ENCODE measurements at regions not wholly inside any gene's neighbourhood (a gene's known extent, or its start where the extent isn't known, plus 50 kb on each side); places are given as distances from the start of the nearest gene placed in this dataset.

DNA sequence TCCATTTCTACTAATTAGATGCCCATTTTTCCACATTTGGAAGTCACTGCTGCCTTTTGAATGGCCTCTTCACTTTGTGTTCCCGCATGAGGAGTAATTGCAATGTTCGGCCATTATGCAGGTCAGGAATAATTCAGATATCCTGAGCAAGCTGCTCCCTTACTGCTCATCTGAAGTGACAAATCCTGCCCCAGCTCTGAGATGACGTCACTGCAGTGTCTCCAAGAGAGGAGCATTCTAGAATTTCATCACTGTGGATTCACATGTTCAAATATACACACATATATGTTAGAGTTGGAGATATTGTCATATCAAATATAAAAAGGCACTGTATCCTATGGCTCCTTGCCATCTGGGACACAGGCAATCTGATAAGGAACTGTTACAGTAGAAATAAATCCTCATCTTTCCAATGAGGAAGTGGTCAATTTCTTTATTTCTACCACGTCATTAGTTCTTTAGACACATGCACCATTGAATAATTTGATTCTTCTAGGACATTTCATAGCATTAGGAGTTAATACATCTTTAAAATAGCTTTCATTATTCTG, 706.9 kb upstream of the TENM3 start:
- no peak for DNase-seq (ENCODE audit: low read depth in 2 of 2)

DNA sequence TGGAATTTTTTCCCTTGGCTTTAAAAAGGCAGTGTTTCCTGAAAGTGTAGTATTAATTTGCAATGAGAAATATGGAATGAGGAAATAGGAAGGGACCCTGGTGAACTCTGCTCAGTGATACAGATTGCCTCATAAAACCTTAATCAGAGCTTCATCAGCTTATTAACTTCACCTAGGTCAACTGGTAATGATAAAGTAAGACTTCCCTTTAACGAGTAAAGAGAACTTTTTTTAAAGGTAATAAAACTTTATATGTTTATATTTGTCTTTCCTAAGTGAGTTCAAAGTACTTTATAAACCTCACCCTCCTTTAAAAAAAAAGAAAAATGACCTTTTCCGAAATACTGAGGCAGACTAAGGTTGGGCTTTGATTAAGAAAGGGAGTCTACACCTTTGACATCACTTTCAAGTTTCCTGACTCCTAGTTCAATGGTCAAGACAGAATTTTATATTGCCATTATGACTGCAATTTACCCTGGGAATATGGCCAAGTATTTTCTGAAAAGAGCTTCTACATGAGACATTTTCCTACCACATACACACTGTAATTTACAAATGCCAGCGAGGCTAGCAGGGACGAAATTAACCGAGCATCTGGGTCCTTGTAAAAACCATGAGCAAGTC, 706.3 kb upstream of the TENM3 start:
- DNase-seq (ENCODE audit: low read depth in 2 of 2) = no peak

DNA sequence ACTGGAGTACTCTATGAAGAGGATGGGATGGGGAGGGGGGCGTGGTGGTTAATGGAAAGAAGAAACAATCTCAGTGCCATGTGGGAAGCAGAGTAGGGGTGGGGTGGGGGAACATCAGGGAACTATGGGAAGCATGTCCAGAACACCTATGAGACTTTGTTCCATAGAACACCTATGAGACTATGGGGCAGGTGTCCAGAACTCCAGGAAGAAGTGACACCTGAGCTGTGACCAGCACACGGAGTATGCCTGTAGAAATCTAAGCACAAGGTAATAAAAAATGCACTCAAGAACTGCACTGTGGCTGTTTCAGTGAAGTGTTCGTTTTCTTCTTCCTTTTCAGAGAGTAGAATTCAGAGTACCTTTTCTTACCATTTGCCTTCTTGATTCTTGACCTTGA, 704.8 kb upstream of the TENM3 start:
- no peak for DNase-seq (ENCODE audit: low read depth in 2 of 2)

DNA sequence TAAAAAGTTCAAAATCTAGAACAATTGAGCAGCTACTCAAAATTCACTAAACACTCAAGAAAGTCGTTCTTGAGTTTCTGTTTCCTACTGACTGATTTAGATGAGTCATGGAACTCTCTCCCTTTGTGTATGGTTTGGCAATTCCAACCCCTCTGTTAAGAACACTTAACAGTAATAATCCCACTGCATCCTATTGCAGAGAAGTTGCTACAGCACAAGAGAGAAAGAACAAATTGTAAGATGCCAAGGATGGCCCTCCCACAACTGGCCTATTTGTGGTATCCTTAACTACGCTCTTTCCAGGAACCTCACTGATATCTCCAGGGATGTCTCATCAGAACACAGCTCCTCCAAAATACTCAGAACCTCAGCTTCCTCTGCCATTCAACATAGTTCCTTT, 701.8 kb upstream of the TENM3 start:
- DNase-seq (ENCODE audit: low read depth in 2 of 2) = no peak

DNA sequence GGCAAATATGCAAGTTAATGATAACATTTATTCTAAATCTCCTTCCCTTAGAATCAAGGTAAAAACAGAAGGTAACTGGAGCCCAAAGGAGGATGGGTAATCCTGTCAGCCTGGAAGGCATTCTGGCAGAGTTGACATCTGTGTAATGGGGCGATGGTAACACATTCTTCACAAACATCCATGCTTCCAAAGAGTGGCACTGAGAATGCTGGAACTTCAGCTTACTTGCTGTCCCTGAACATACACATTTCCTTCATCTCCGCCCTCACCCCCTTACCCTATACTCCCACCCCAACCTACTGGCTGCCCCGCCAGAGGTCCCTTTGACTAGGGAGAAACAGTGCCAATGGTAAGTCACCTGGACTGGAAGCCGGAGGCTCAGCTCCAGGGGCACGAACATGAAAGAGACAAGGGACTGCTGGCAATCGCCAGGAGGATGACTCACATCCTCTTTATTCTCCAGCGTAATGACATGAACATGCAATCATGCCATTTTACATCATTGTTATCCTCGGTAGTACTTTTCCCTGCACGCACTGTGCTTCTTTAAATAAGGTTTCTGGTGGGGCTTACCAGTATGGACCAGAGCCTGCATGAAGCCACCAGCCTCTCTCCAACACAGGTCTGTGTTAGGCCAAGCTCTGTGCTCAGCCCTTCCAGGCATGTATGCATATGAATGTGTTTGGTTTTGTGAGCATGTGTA, 694.2 kb upstream of the TENM3 start:
- DNase-seq (ENCODE audit: low read depth in 2 of 2) = no peak

DNA sequence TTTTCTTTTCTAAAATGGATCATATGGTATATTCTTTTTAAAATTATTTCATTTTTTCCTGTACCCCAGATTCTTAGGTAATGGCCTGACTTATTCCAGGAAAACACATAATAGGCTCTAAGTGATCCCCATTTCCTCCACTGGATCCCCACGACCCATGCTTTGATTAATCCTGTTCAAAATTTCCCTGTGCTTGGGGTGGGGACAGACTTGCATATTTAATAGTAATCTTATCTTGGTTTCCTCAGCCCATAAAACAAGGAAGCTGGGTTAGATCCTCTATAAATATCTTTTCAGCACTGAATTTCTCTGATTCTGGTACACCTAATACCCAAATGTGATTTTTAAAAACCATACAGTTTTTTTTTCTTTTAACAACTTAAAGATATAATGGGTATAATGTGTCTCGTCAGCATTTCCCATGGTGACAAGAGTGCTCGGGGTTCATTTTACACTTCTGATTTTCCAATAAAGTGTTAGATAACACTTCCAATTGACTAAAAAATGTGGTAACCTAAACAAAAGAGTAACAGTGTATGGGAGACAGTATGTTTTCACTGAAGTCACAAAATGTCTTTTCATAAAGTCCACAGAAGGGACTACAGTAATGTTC, 693.5 kb upstream of the TENM3 start:
- DNase-seq (ENCODE audit: low read depth in 2 of 2) = no peak

DNA sequence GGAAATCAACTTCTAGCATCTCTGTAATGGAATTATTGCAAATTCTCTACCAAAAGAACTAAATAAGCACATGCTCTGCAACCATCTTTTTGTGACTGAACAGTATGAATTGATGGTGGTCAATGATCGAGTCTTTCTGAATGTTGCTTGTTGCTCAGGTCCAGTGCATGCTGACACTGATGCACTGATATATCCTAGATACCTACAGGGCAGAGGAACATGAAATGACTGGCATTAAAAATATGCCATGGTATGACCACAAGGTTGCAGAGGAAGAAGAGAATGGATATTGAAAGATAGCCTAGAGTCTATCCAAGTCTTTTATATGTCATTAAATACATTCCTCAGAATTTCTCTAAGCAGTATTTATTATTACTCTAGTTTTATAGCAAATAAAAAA, 692.8 kb upstream of the TENM3 start:
- no peak for DNase-seq (ENCODE audit: low read depth in 2 of 2)

DNA sequence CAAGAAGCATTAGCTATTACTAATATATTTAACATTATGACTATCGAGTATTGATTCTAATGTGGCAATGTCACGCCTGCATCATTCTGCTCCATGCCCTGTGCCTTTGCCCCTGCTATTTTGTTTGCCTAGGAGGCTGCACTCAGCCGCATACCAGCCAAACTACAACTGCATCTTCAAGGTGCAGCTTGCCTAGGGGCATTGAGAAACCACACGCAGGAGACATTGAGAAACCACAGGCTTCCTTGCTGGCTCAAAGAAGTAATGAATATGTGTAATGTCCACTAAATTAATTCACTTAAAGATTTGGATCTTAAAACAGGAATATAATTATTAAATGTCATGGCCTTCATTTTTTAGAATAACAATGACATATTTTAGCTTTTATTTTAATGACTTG, 683.6 kb upstream of the TENM3 start:
- DNase-seq (ENCODE audit: low read depth in 2 of 2) = no peak

DNA sequence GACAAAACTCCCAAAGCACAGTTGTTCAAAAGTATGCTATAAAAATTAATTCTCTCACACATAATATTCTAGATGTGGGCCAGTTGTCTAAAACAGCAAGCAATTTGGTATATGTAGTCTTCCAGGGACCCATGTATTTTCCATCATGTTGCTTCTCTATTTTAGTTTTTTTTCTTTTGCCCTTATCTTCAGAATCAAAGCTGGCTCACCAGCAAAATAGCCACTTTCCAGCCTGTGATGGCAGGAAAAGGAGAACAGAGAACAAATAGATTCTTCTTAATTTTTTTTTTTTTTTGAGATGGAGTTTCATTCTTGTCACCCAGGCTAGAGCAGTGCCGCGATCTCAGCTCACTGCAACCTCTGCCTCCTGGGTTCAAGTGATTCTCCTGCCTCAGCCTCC, 680.8 kb upstream of the TENM3 start:
- DNase-seq (ENCODE audit: low read depth in 2 of 2) = no peak

DNA sequence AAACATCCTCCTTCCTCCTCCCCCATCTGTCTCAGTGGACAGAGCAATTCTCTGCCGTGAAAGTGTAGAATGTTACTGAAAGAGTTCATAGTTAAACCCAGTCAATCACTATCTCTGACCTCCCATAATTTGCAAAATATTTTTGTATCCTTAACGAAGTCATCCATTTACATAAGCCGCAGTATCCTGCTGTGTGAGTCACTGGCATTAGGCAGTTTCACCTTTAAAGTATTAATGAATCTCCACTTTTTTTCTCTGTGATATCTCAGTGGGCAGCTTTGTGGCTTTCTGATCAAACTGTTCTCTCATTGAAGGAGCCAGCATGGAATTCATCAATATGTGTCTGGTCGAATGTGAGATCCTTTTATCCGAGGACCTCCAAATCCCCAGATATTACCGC, 678.6 kb upstream of the TENM3 start:
- no peak for DNase-seq (ENCODE audit: low read depth in 2 of 2)

DNA sequence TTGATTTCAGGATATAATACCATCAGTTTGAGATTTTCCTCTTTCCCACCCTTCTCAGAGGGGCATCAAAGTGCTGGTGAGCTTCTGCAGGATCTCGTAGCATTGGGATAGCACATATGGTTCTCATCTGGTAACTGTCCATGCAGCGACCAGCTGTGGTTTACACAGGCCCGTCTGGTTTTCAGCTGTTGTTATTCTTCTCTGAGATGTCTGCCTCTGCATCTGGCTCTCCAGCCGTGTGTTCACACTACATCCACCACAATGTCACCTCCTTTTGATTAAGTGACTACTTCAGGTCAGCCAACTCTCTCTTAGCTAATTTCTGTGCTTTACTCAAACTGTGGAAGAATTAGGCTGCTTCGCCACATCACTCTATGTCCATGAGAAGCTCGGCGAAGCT, 676.7 kb upstream of the TENM3 start:
- DNase-seq (ENCODE audit: low read depth in 2 of 2) = no peak

DNA sequence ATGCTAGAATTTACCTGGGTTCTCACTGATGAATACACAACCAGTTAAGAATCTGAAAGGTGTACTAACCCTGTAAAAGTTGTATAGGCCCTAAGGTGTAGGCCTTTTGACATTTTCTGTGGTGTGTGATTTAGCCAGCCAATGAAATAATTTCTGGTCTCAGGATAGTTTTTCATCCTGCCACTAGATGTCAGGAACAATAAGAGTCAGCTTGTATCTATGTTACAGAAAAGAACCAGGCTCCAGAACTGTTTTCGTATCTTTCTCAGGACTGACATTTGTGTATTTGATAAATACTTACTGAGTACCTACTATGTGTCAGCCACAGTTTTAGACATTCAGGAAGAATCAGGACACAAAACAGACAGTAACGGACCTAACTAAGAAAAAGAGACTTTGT, 673.6 kb upstream of the TENM3 start:
- DNase-seq (ENCODE audit: low read depth in 2 of 2) = no peak

DNA sequence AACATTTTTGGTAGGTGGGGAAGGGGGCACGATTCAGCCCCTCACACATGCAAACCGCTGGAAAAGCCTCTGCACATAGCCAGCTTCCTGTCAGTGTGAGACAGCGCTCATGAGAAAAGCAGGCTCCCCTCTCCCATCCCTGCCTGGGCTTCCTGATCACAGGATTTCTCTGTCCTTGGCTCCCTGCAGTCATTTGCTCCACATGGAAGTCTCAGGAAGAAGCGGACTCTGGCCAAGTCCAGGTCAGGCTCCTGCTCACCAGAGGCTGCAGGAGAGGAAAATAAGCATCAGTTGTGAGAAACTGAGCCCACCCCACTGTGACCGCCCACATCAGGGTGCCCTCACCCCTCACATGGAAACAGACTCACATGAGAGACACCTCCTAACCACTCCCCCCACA, 664.3 kb upstream of the TENM3 start:
- DNase-seq (ENCODE audit: low read depth in 2 of 2) = no peak

DNA sequence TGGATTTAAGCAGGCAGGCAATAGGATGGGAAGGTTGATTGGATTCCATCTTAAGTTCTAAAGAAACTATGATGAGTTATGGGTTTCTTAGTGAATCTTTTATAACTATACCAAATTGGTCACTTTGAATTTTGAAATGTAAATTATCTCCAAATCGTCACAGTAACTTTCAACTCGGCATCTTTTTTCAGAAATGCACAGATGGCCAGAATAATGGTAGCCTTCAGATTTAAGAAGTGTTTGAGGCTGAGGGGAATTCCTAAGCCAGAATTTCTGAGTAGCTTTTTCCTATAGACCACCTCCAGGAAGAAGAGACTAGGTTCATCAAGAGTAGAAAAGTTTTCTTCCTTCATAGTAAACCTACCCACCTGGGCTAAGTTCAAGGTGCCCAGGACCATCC, 663.7 kb upstream of the TENM3 start:
- DNase-seq (ENCODE audit: low read depth in 2 of 2) = no peak

DNA sequence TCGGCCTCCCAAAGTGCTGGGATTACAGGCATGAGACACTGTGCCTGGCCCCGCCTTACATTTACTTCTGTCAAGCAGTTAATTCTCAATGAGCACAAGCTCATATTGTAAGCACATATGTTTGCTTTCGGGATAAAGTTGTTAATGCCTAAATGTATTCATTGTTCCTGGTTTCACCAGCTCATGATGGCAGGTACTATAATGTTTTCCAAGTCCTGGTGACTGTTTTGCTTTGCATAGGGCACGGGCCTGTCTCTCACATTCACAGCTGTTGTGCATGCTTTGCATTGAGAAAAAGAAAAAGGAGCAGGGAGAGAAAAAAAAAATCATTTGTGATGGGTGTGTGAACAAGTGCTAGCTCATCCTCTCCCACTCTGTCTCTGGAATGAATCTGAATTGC, 661.2 kb upstream of the TENM3 start:
- no peak for DNase-seq (ENCODE audit: low read depth in 2 of 2)

DNA sequence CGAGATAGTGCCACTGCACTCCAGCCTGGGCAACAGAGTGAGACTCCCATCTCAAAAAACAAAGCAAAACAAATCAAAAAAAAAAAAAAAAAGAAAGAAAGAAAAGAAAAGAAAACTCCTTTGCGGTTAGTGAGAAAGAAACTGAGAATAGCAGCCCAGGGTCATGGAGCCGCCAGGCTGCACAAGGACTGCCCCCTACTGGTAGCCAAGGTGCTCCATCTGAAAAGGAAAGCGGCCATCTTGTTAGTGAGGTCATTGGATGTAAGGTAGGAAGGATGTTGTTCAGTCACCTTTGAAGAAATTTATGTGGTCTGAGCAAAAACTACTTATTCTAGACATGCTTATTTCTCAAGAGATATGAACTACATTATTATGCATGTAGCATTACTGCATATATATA, 660.6 kb upstream of the TENM3 start:
- no peak for DNase-seq (ENCODE audit: low read depth in 2 of 2)

DNA sequence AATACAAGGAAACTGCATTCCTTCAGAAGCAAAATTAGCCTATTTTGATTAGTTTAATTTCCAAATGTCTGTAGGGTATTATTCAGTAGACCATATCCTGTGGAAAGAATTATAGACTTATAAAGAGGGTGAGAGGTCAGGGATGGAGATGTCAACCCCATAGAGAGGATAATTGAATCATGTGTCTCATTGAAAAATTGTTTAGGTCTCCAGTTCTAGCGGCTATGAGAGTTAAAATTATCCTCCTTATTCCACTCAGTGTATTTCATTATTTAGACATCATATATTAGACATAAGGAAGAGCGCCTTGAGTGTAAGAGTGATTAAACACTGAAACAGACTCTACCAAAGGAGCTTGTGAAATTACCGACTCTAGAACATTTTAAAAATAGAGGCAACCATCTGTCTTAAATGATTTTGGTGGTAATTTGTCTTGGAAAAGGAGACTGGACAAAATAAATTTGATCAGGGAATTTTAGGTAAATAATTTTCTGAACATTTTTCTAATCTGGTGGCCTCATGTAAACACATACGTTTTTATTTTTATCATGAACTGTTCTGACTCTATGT, 654.4 kb upstream of the TENM3 start:
- DNase-seq (ENCODE audit: low read depth in 2 of 2) = no peak

DNA sequence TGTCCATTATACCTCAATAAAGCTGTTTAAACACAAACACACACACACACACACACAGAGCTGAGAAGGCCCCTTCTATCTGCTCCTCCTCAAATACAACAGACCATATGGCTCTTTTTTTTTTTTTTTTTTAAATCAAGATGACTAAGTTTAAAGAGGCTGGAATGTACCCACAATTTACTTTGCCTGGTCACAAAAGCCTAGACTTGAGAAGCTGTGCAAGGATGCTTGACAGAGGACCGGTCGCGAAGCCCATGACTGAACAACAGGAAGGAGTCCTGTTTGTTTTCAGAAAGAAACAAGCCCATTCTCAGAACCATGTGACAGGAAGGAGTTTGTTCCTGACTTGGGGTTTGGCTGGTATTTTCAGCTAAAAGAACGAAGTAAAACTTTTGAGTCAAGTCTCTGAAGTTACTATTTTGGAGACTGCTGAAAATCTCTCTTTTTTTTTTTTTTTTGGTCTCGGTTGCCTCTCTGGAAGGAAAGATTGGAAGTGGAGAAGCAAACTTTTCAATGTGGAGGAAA, 650.9 kb upstream of the TENM3 start:
- DNase-seq (ENCODE audit: low read depth in 2 of 2) = no peak

DNA sequence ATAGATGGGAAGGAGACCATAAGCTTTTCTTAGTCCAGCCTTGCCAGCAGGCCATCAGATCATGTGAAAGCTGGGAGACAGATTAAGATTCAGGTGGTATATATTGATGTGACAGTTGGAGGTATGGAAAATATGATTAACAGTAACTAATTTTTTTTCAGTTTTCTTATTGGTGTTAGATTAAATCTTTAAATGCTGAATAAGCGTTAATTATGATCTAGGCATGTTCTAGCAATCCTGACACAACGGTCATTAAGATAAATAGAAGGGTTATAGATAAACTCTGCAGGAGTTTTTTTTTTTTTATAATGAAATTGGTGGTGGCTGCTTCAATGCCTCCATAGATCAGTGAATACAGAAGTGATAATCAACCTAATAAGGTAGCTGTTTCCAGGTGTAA, 649.5 kb upstream of the TENM3 start:
- no peak for DNase-seq (ENCODE audit: low read depth in 2 of 2)

DNA sequence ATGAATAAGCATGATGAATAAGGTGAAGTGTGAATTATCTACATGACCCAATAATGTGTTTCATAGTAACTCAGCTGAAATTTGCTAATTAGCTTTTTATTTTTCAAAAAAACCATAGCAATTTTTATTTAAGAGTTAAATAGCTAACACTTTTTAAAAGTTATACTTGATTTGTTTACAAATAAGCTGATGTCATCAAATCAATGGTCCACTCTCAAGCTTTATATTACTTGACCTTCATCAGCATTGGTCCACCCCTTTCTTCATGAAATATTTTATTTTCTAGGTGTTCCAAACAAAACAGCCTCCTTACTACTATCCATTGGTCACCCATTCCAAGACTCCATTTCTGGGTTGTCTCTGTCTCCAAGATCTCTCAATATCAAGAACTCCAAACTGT, 649.0 kb upstream of the TENM3 start:
- no peak for DNase-seq (ENCODE audit: low read depth in 2 of 2)

DNA sequence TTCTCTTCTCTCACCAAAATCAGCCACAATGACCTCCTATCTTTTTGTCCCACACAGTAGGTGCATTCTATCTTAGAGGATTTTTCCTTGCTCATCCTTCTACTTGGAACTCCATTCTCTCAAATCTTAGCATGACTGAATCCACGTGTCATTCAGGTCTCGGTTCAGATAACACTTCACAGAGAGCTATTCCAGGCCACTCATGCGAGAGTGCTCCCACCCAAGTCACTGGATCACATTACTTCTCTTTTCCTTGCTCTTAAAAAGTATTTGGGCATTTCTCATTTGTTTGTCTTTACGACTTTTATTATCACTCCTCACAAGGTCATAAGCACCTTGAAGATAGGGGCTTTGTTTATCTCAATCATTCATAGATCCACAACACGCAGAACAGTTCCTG, 647.5 kb upstream of the TENM3 start:
- no peak for DNase-seq (ENCODE audit: low read depth in 2 of 2)

DNA sequence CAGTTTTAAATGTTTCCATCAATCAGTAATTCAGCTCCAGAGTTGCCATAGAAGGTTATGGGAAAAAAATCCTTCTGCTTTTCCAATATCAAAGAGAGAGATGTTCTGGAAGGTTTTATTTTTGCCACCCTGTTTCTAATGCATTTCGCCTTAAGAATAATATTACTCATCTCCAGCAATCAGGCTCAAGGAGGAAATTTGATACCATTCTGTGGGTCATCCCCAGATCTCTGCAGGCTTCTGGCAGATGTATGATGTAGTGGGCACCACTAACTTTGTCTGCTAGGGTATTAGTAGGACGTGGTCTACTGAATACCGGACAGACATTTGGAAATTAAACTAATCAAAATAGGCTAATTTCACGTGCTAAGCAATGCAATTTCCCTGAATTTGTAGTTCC, 645.4 kb upstream of the TENM3 start:
- no peak for DNase-seq (ENCODE audit: low read depth in 2 of 2)

DNA sequence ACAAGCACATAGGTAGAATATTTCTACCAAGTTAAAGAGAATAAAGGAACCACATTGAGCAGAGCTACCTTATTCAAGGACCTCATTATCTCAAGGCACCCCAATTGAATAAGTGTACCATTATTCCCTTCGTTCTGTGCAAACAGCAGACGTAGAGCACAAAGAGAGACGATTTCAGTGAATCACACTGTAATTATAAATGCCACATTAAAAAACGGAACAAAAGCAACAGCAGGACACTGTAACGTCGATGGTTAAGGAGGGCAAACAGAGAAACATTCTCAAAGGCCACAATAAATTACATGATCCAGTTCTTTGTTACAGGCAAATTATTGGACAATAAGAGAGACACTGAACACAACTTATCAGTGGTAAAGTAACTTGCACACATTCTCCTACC, 644.1 kb upstream of the TENM3 start:
- no peak for DNase-seq (ENCODE audit: low read depth in 2 of 2)
